Activated CD4-positive, alpha-beta memory T cell treated with anti-CD3 and anti-CD28 coated beads, Interleukin-2, amount 10 ng/mL, durations not matched to agents 7 days and 5 days (primary cell): ENCODE measurements at regions not wholly inside any gene's neighbourhood (a gene's known extent, or its start where the extent isn't known, plus 50 kb on each side); places are given as distances from the start of the nearest gene placed in this dataset.

Source experiments
- CTCF ChIA-PET: fragments of 350-600 bp; sonication (Branson Sonifier 250); formaldehyde crosslinking; loops from one replicate; lab custom pipeline; 2021; ENCODE audit warnings: antibody characterized with exemption, inconsistent platforms; lab: Charles Lee
- POLR2A ChIA-PET: fragments of 350-600 bp; sonication (Branson Sonifier 250); formaldehyde crosslinking; loops from one replicate; lab custom pipeline; 2021; ENCODE audit warnings: antibody characterized with exemption; lab: Charles Lee
- DNase-seq: peaks from one replicate; pipeline ENCODE4 v3.0.0-alpha.2; 2020
- H3K27ac Mint-ChIP-seq: one replicate; pipeline ENCODE4 v1.8.0; 2021; ENCODE audit warnings: mild to moderate bottlenecking, mixed read lengths
- H3K27me3 Mint-ChIP-seq: one replicate; pipeline ENCODE4 v1.8.0; 2021; ENCODE audit warnings: mixed read lengths
- H3K36me3 Mint-ChIP-seq: one replicate; pipeline ENCODE4 v1.8.0; 2021; ENCODE audit warnings: low read depth, mixed read lengths
- H3K4me1 Mint-ChIP-seq: one replicate; pipeline ENCODE4 v1.8.0; 2021; ENCODE audit warnings: mixed read lengths
- H3K4me3 Mint-ChIP-seq: one replicate; pipeline ENCODE4 v1.8.0; 2021; ENCODE audit warnings: mild to moderate bottlenecking, mixed read lengths
- H3K9me3 Mint-ChIP-seq: one replicate; pipeline ENCODE4 v1.8.0; 2021; ENCODE audit warnings: mixed read lengths

DNA sequence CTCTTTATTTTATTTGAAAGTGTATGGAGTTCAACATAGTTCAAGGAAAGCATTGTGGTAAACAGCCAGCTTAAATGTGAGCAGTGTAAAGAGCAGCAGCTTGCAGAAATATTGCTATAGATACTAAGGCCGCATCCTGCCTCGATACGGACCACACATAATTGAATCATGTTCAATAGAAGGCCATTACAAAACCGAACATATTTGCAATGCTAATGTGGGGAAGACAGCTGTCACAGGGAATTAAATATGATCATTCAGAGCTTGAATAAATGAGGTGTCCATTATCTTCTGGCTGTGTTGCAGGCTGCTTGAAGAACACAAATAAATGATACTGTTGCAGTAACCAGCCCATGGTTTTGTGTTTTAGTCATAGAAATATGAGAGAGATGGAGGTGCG lies 173.2 kb downstream of the BRMS1L start:
- DNase-seq: no peak
- H3K36me3 Mint-ChIP-seq: no peaks in the 10 kb centered on the region

GRCh38 chr14:35998303-35998702 lies 172.2 kb downstream of the BRMS1L start:
- no peak for DNase-seq
- Mint-ChIP-seq H3K27ac (no peak overlapping the region), H3K4me1 (no peaks in the 10 kb centered on the region), H3K27me3 (peaks cover 11% of the 10 kb centered on the region), H3K36me3 (no peaks in the 10 kb centered on the region), H3K4me3 (no peak overlapping the region), H3K9me3 (no peaks in the 10 kb centered on the region)
- POLR2A ChIA-PET: no interaction called here
- CTCF ChIA-PET: no interaction called here

More for the DNA sequence above, 173.2 kb downstream of the BRMS1L start:
- Mint-ChIP-seq H3K4me1 (no peaks in the 10 kb centered on the region), H3K27me3 (peaks cover 11% of the 10 kb centered on the region), H3K9me3 (no peaks in the 10 kb centered on the region), H3K27ac (no peak overlapping the region), H3K4me3 (no peak overlapping the region)
- ChIA-PET POLR2A (interaction anchor here (0.6 kb wide), 1 partner anchor 20 kb away, joined by 3 read pairs; no protein-coding TSS in a partner anchor), CTCF (no interaction called here)

- CTCF ChIA-PET: interaction anchor here (0.8 kb wide), 1 partner anchor 8 kb away, joined by 3 read pairs; no protein-coding TSS in a partner anchor
Observed at GRCh38 chr14:35993684-35993960, 167.5 kb downstream of the BRMS1L start.

DNA sequence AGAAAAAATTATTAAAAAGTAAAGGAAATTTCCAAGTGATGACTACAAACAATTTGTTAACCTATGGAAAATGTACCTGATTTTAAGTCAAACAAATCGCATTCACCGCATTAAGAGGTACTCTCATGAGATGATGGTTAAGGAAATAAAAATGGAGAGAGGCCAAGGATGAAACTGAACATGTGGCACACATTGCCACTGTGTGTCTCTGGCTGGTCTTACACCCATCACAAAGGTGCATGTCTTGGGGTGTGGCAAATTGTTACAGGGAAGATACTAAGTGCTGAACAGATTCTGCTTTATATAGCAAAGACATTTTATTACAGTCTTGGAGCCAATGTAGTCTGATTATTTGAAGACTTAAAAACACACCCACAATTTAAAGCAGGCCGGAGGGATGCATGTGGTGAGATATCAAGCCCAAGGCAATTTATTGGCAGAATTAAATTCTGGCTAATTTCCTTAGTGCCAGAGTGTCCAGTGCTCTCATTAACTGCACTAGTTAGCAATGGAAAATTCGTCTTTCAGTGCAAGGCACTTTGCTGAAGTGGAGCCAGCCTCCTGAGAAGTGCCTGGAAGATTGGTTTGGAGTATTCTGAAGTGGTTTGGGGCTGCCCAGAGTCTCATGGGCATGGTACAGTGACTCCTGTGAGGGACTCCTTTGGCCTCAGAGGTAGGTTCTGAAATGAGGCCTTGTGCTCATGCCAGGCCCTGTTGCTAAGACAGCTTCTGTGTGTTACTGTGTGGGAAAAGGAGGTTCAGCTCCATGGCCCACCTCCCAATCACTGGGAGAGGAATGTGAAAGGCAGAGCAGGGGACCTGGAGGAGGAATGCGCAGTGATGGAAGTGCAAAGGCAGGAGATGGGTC lies 166.9 kb downstream of the BRMS1L start:
- H3K4me1 Mint-ChIP-seq: no peaks in the 10 kb centered on the region
- H3K9me3 Mint-ChIP-seq: no peaks in the 10 kb centered on the region
- no peak overlapping the region for H3K27ac Mint-ChIP-seq
- ChIA-PET CTCF (no interaction called here), POLR2A (no interaction called here)
- peaks cover 6% of the 10 kb centered on the region for H3K27me3 Mint-ChIP-seq
- no peak overlapping the region for H3K4me3 Mint-ChIP-seq
- no peaks in the 10 kb centered on the region for H3K36me3 Mint-ChIP-seq
- DNase-seq: no peak

More at GRCh38 chr14:35993684-35993960, 167.5 kb downstream of the BRMS1L start:
- Mint-ChIP-seq H3K27ac (no peak overlapping the region), H3K4me1 (no peaks in the 10 kb centered on the region), H3K9me3 (no peaks in the 10 kb centered on the region), H3K27me3 (peaks cover 8% of the 10 kb centered on the region), H3K4me3 (no peak overlapping the region), H3K36me3 (no peaks in the 10 kb centered on the region)
- POLR2A ChIA-PET: no interaction called here
- no peak for DNase-seq

GRCh38 chr14:35991356-35991755 lies 165.2 kb downstream of the BRMS1L start:
- no peak for DNase-seq
- Mint-ChIP-seq H3K9me3 (no peaks in the 10 kb centered on the region), H3K4me3 (no peak overlapping the region), H3K27ac (no peak overlapping the region), H3K27me3 (no peaks in the 10 kb centered on the region), H3K36me3 (no peaks in the 10 kb centered on the region), H3K4me1 (no peaks in the 10 kb centered on the region)
- ChIA-PET CTCF (no interaction called here), POLR2A (no interaction called here)

- H3K4me3 Mint-ChIP-seq: no peak overlapping the region
- H3K27me3 Mint-ChIP-seq: no peaks in the 10 kb centered on the region
- no peak overlapping the region for H3K27ac Mint-ChIP-seq
- no peaks in the 10 kb centered on the region for H3K36me3 Mint-ChIP-seq
- H3K9me3 Mint-ChIP-seq: no peaks in the 10 kb centered on the region
- POLR2A ChIA-PET: no interaction called here
- H3K4me1 Mint-ChIP-seq: no peaks in the 10 kb centered on the region
- no peak for DNase-seq
- CTCF ChIA-PET: no interaction called here
Observed at GRCh38 chr14:35989736-35990135, 163.6 kb downstream of the BRMS1L start.

- no peaks in the 10 kb centered on the region for H3K4me1 Mint-ChIP-seq
- no peaks in the 10 kb centered on the region for H3K36me3 Mint-ChIP-seq
- POLR2A ChIA-PET: no interaction called here
- no peak overlapping the region for H3K27ac Mint-ChIP-seq
- DNase-seq: no peak
- CTCF ChIA-PET: no interaction called here
- no peaks in the 10 kb centered on the region for H3K9me3 Mint-ChIP-seq
- H3K27me3 Mint-ChIP-seq: no peaks in the 10 kb centered on the region
- H3K4me3 Mint-ChIP-seq: no peak overlapping the region
Observed at GRCh38 chr14:35988972-35989690, 163.0 kb downstream of the BRMS1L start.

GRCh38 chr14:35988550-35988949 lies 162.4 kb downstream of the BRMS1L start:
- ChIA-PET POLR2A (no interaction called here), CTCF (no interaction called here)
- H3K27ac Mint-ChIP-seq: no peak overlapping the region
- no peak for DNase-seq
- H3K27me3 Mint-ChIP-seq: no peaks in the 10 kb centered on the region
- H3K4me1 Mint-ChIP-seq: no peaks in the 10 kb centered on the region
- no peaks in the 10 kb centered on the region for H3K9me3 Mint-ChIP-seq
- no peak overlapping the region for H3K4me3 Mint-ChIP-seq
- H3K36me3 Mint-ChIP-seq: no peaks in the 10 kb centered on the region

GRCh38 chr14:35987731-35988130 lies 161.6 kb downstream of the BRMS1L start:
- no peaks in the 10 kb centered on the region for H3K36me3 Mint-ChIP-seq
- no peak overlapping the region for H3K4me3 Mint-ChIP-seq
- CTCF ChIA-PET: no interaction called here

DNA sequence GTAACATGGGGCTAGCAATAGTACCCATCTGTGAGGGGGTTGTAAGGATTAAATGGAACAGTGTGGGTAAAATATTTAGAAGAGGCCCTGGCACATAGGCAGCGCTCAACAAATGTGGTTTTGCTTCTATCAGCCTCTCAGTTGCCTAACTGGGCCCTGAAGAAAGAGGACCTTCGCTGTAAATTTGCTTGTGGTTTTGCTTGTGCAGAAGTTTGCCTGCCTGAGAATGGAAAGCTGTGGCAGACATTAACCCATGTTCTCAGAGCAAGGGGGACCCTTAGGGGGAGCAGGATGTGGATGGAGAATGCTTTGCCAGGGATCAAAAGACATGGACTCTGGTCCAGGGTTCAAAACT lies 160.1 kb downstream of the BRMS1L start:
- H3K27me3 Mint-ChIP-seq: peaks cover 3% of the 10 kb centered on the region
- no peaks in the 10 kb centered on the region for H3K4me1 Mint-ChIP-seq
- H3K27ac Mint-ChIP-seq: no peak overlapping the region
- no peak overlapping the region for H3K4me3 Mint-ChIP-seq
- DNase-seq: no peak
- no peaks in the 10 kb centered on the region for H3K9me3 Mint-ChIP-seq
- ChIA-PET POLR2A (no interaction called here), CTCF (no interaction called here)
- no peaks in the 10 kb centered on the region for H3K36me3 Mint-ChIP-seq

More at GRCh38 chr14:35987731-35988130, 161.6 kb downstream of the BRMS1L start:
- POLR2A ChIA-PET: no interaction called here
- Mint-ChIP-seq H3K9me3 (no peaks in the 10 kb centered on the region), H3K4me1 (no peaks in the 10 kb centered on the region), H3K27me3 (peaks cover 3% of the 10 kb centered on the region), H3K27ac (no peak overlapping the region)
- no peak for DNase-seq

DNA sequence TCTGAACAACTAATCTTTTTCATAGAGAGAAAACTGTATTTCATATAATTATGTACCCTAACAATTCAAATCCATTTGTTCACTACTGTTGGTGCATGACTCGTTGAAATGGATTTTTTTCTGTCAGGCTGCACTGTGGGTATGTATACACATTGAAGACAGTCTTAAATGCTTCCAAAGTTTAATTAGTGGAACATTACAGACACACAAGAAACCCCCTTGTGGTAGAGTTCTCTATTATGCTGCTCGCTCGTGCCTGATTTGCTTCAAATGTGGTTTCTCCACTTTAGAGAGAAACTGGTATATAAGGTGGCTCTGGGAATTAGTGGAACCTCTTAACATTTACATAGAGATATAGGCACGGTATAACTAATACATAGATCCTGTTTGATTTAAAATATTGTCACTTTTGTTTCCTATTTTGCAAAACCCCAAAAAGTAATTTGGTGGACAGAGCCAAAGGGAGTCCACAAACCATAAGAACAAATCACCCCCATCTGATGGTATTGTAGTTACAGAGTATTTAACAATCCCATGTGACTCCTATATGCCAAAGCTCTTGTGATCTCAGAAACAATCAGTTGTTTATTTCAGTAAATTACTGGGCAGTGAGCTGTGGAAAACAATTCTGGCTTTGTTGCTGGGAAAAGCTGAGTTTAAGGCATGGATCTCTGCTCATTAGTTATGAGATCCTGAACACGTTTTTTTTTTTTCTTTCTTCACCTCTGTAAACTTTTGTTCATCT lies 159.5 kb downstream of the BRMS1L start:
- CTCF ChIA-PET: interaction anchor here (0.9 kb wide), 1 partner anchor 9 kb away, joined by 3 read pairs; no protein-coding TSS in a partner anchor
- no peak overlapping the region for H3K4me3 Mint-ChIP-seq
- H3K4me1 Mint-ChIP-seq: no peaks in the 10 kb centered on the region
- no peak overlapping the region for H3K27ac Mint-ChIP-seq
- no peak for DNase-seq
- peaks cover 3% of the 10 kb centered on the region for H3K27me3 Mint-ChIP-seq
- H3K36me3 Mint-ChIP-seq: no peaks in the 10 kb centered on the region
- no peaks in the 10 kb centered on the region for H3K9me3 Mint-ChIP-seq
- POLR2A ChIA-PET: no interaction called here

GRCh38 chr14:35979531-35979930 lies 153.4 kb downstream of the BRMS1L start:
- Mint-ChIP-seq H3K4me1 (no peaks in the 10 kb centered on the region), H3K27ac (no peak overlapping the region), H3K27me3 (peaks cover 3% of the 10 kb centered on the region), H3K9me3 (no peaks in the 10 kb centered on the region), H3K4me3 (no peak overlapping the region), H3K36me3 (no peaks in the 10 kb centered on the region)
- ChIA-PET CTCF (no interaction called here), POLR2A (no interaction called here)
- DNase-seq: no peak

- no peaks in the 10 kb centered on the region for H3K36me3 Mint-ChIP-seq
- ChIA-PET POLR2A (no interaction called here), CTCF (no interaction called here)
- H3K4me1 Mint-ChIP-seq: no peaks in the 10 kb centered on the region
- no peaks in the 10 kb centered on the region for H3K9me3 Mint-ChIP-seq
- no peak for DNase-seq
- H3K4me3 Mint-ChIP-seq: no peak overlapping the region
- H3K27ac Mint-ChIP-seq: no peak overlapping the region
- H3K27me3 Mint-ChIP-seq: peaks cover 3% of the 10 kb centered on the region
Observed at GRCh38 chr14:35978561-35978960, 152.4 kb downstream of the BRMS1L start.
